ENCODE measurements at regions not wholly inside any gene's neighbourhood (a gene's known extent, or its start where the extent isn't known, plus 50 kb on each side); places are given as distances from the start of the nearest gene placed in this dataset.

DNA sequence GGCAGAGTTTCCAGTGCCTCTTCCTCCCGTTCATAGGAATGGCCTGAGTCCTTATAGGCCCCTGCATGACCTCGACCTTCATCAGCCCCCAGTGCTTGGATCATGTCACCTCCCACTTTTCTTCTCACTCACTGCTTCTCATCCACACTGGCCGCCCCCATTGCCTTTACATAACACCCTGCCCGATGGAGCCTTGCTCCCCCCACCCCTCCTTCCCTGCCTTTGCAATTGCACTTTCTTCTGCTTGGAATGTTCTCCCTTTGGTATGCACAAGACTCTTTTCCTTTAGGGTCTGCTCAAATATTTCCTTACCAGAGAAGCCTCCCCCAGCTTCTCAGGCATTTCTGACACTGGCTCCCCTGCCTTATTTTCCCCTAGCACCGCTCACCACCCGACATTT lies 125.2 kb upstream of the KCNJ6 start:
- H3K79me2 ChIP-seq (ENCODE audit: low read length) = no peaks in the 10 kb centered on the region
- H3F3A ChIP-seq (ENCODE audit: insufficient read depth, low read length) = no peaks in the 10 kb centered on the region
- H2AFZ ChIP-seq (ENCODE audit: low read length) = no peak overlapping the region
- H3K4me1 ChIP-seq (ENCODE audit: low read length) = no peaks in the 10 kb centered on the region
- H3K4me3 ChIP-seq (ENCODE audit: low read length) = no peak overlapping the region
- no peak overlapping the region for H3K9ac ChIP-seq (ENCODE audit: low read length)
- H3K9me2 ChIP-seq (replicated peaks; ENCODE audit: insufficient read depth, low read length) = no peaks in the 10 kb centered on the region
- no peak overlapping the region for H3K27ac ChIP-seq (ENCODE audit: low read length)
- no peak overlapping the region for H3K4me2 ChIP-seq (ENCODE audit: low read depth, low read length)
- TF ChIP-seq EZH2 (optimal IDR thresholded peaks at IDR 0.05; ENCODE audit: low read depth, low read length) (no peak), EZH2phosphoT487 (IDR thresholded peaks at IDR 0.05; ENCODE audit: low read length) (no peak), CTCF (IDR thresholded peaks at IDR 0.05; ENCODE audit: low read length) (no peak)
- no peak for DNase-seq
- no peaks in the 10 kb centered on the region for H4K20me1 ChIP-seq (ENCODE audit: insufficient read depth, low read length)
- H3K9me3 ChIP-seq (replicated peaks; ENCODE audit: insufficient read depth, low read length) = no peaks in the 10 kb centered on the region
- H3K36me3 ChIP-seq (replicated peaks; ENCODE audit: insufficient read depth, low read length) = no peaks in the 10 kb centered on the region
- no peaks in the 10 kb centered on the region for H3K27me3 ChIP-seq (replicated peaks; ENCODE audit: insufficient read depth, low read length)

- no peak overlapping the region for H2AFZ ChIP-seq (ENCODE audit: low read length)
- H3K9ac ChIP-seq (ENCODE audit: low read length) = no peak overlapping the region
- no peaks in the 10 kb centered on the region for H3K9me3 ChIP-seq (replicated peaks; ENCODE audit: insufficient read depth, low read length)
- no peak overlapping the region for H3K27ac ChIP-seq (ENCODE audit: low read length)
- H3K27me3 ChIP-seq (replicated peaks; ENCODE audit: insufficient read depth, low read length) = no peaks in the 10 kb centered on the region
- TF ChIP-seq CTCF (IDR thresholded peaks at IDR 0.05; ENCODE audit: low read length) (no peak), EZH2phosphoT487 (IDR thresholded peaks at IDR 0.05; ENCODE audit: low read length) (no peak), EZH2 (optimal IDR thresholded peaks at IDR 0.05; ENCODE audit: low read depth, low read length) (no peak)
- H3K4me2 ChIP-seq (ENCODE audit: low read depth, low read length) = no peak overlapping the region
- H3K4me1 ChIP-seq (ENCODE audit: low read length) = no peaks in the 10 kb centered on the region
- no peaks in the 10 kb centered on the region for H3K79me2 ChIP-seq (ENCODE audit: low read length)
- H3K36me3 ChIP-seq (replicated peaks; ENCODE audit: insufficient read depth, low read length) = no peaks in the 10 kb centered on the region
- H3K9me2 ChIP-seq (replicated peaks; ENCODE audit: insufficient read depth, low read length) = no peaks in the 10 kb centered on the region
- H3F3A ChIP-seq (ENCODE audit: insufficient read depth, low read length) = no peaks in the 10 kb centered on the region
- DNase-seq = no peak
- H4K20me1 ChIP-seq (ENCODE audit: insufficient read depth, low read length) = no peaks in the 10 kb centered on the region
- no peak overlapping the region for H3K4me3 ChIP-seq (ENCODE audit: low read length)
Observed at GRCh38 chr21:38042246-38042645, 126.0 kb upstream of the KCNJ6 start.

GRCh38 chr21:38048167-38048566 lies 131.9 kb upstream of the KCNJ6 start:
- Histone ChIP-seq H3F3A (ENCODE audit: insufficient read depth, low read length) (no peaks in the 10 kb centered on the region), H3K4me1 (ENCODE audit: low read length) (no peaks in the 10 kb centered on the region), H3K4me3 (ENCODE audit: low read length) (no peak overlapping the region), H3K36me3 (replicated peaks; ENCODE audit: insufficient read depth, low read length) (no peaks in the 10 kb centered on the region), H3K9ac (ENCODE audit: low read length) (no peak overlapping the region), H2AFZ (ENCODE audit: low read length) (no peak overlapping the region), H3K79me2 (ENCODE audit: low read length) (no peaks in the 10 kb centered on the region), H4K20me1 (ENCODE audit: insufficient read depth, low read length) (no peaks in the 10 kb centered on the region), H3K4me2 (ENCODE audit: low read depth, low read length) (no peak overlapping the region), H3K27me3 (replicated peaks; ENCODE audit: insufficient read depth, low read length) (no peaks in the 10 kb centered on the region), H3K9me3 (replicated peaks; ENCODE audit: insufficient read depth, low read length) (no peaks in the 10 kb centered on the region), H3K27ac (ENCODE audit: low read length) (no peak overlapping the region), H3K9me2 (replicated peaks; ENCODE audit: insufficient read depth, low read length) (no peaks in the 10 kb centered on the region)
- TF ChIP-seq EZH2 (optimal IDR thresholded peaks at IDR 0.05; ENCODE audit: low read depth, low read length) = no peak
- TF ChIP-seq CTCF (IDR thresholded peaks at IDR 0.05; ENCODE audit: low read length) = no peak
- TF ChIP-seq EZH2phosphoT487 (IDR thresholded peaks at IDR 0.05; ENCODE audit: low read length) = no peak
- DNase-seq = no peak
